ENCODE measurements at regions not wholly inside any gene's neighbourhood (a gene's known extent, or its start where the extent isn't known, plus 50 kb on each side); places are given as distances from the start of the nearest gene placed in this dataset.

GRCh38 chr3:157718800-157719199, 215.6 kb upstream of the VEPH1 start:
- Histone ChIP-seq H3K9ac (ENCODE audit: extremely low read depth, insufficient read length, low read length) (no peak overlapping the region), H2BK120ac (ENCODE audit: low read depth, low read length, poor library complexity, severe bottlenecking) (no peak overlapping the region), H3K23me2 (ENCODE audit: insufficient read length, low read depth, low read length, poor library complexity, severe bottlenecking) (no peaks in the 10 kb centered on the region), H3K18ac (ENCODE audit: insufficient read length, low read depth, low read length) (no peak overlapping the region), H3K14ac (ENCODE audit: insufficient read depth, low read length) (no peak overlapping the region), H4K91ac (ENCODE audit: insufficient read length, low read depth, low read length) (no peak overlapping the region), H4K8ac (replicated peaks; ENCODE audit: insufficient read length, low read depth, low read length) (no peak overlapping the region), H3K4me1 (ENCODE audit: insufficient read depth, low read length) (no peaks in the 10 kb centered on the region), H2BK5ac (ENCODE audit: insufficient read length, low read length) (no peak overlapping the region), H2BK15ac (ENCODE audit: low read depth, low read length) (no peak overlapping the region), H3K79me2 (ENCODE audit: insufficient read depth, low read length) (no peaks in the 10 kb centered on the region), H3K27ac (ENCODE audit: insufficient read length, low read depth, low read length) (no peak overlapping the region), H2BK20ac (ENCODE audit: low read depth, low read length, poor library complexity, severe bottlenecking) (no peak overlapping the region), H3K27me3 (ENCODE audit: insufficient read depth, low read length) (no peaks in the 10 kb centered on the region), H3K79me1 (ENCODE audit: insufficient read depth, low read depth, low read length, poor library complexity, severe bottlenecking) (no peaks in the 10 kb centered on the region), H3K4me2 (ENCODE audit: insufficient read depth, insufficient read length, low read length) (no peak overlapping the region), H3K23ac (ENCODE audit: insufficient read length, low read depth, low read length) (no peak overlapping the region), H4K20me1 (ENCODE audit: control insufficient read depth, insufficient read depth, insufficient read length) (no peaks in the 10 kb centered on the region), H3K56ac (ENCODE audit: insufficient read length, low read depth, low read length) (no peak overlapping the region), H2AK5ac (ENCODE audit: insufficient read length, low read length) (no peak overlapping the region), H2AFZ (ENCODE audit: low read length) (no peak overlapping the region), H3T11ph (ENCODE audit: low read length) (no peak overlapping the region), H3K9me3 (ENCODE audit: control insufficient read depth, low read depth, low read length) (no peaks in the 10 kb centered on the region), H4K5ac (ENCODE audit: insufficient read length, low read depth, low read length) (no peak overlapping the region), H2BK12ac (ENCODE audit: insufficient read length, low read depth, low read length) (no peak overlapping the region), H3K4ac (ENCODE audit: low read depth, low read length) (no peak overlapping the region)
- H3K9me3 Mint-ChIP-seq, result peaks cover 0 to 3% of the 10 kb centered on the region in 2 experiments; a peak in 1 of 5 replicates
- no peaks in the 10 kb centered on the region for H3K27me3 Mint-ChIP-seq (ENCODE audit: low read depth)
- no peak overlapping the region for H3K4me3 Mint-ChIP-seq
- no CpG with 5 or more reads among the region's 4 CpGs for WGBS (ENCODE audit: extremely low coverage, insufficient read length, low lambda C conversion rate)
- H3K36me3 Mint-ChIP-seq (ENCODE audit: insufficient read depth in 1 of 3, low read depth in 3 of 3), result peaks cover 0 to 6% (median 0%) of the 10 kb centered on the region in 3 experiments; a peak in 2 of 7 replicates
- H3K27ac Mint-ChIP-seq, result no peak overlapping the region
- H3K4me1 Mint-ChIP-seq, result peaks cover 0 to 2% of the 10 kb centered on the region in 2 experiments; a peak in 1 of 4 replicates
- no peak for TF ChIP-seq CTCF (conservative IDR thresholded peaks at IDR 0.05)
- no peak for DNase-seq

Data from H9 (cell line).